ENCODE measurements at regions not wholly inside any gene's neighbourhood (a gene's known extent, or its start where the extent isn't known, plus 50 kb on each side); places are given as distances from the start of the nearest gene placed in this dataset.
"Not testable (repeated sequence)": the region's sequence is repeated elsewhere in the genome, so short reads cannot be mapped to it uniquely, and the experiment has no call there.

DNA sequence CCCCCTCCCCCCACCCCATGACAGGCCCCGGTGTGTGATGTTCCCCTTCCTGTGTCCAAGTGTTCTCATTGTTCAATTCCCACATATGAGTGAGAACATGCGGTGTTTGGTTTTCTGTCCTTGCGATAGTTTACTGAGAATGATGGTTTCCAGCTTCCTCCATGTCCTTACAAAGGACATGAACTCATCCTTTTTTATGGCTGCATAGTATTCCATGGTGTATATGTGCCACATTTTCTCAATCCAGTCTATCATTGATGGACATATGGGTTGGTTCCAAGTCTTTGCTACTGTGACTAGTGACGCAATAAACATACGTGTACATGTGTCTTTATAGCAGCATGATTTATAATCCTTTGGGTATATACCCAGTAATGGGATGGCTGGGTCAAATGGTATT lies 95.6 kb downstream of the PRR15 start:
- TF ChIP-seq, protein P1, sequence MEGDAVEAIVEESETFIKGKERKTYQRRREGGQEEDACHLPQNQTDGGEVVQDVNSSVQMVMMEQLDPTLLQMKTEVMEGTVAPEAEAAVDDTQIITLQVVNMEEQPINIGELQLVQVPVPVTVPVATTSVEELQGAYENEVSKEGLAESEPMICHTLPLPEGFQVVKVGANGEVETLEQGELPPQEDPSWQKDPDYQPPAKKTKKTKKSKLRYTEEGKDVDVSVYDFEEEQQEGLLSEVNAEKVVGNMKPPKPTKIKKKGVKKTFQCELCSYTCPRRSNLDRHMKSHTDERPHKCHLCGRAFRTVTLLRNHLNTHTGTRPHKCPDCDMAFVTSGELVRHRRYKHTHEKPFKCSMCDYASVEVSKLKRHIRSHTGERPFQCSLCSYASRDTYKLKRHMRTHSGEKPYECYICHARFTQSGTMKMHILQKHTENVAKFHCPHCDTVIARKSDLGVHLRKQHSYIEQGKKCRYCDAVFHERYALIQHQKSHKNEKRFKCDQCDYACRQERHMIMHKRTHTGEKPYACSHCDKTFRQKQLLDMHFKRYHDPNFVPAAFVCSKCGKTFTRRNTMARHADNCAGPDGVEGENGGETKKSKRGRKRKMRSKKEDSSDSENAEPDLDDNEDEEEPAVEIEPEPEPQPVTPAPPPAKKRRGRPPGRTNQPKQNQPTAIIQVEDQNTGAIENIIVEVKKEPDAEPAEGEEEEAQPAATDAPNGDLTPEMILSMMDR (IDR thresholded peaks at IDR 0.05) = not testable (repeated sequence)
- not testable (repeated sequence) for TF ChIP-seq POLR2A (IDR thresholded peaks at IDR 0.05)
